GM12878 (cell line): ENCODE measurements at regions not wholly inside any gene's neighbourhood (a gene's known extent, or its start where the extent isn't known, plus 50 kb on each side); places are given as distances from the start of the nearest gene placed in this dataset.

ENCODE experiments used
- ATAC-seq: fragments of 200-7000 bp; cut with Tn5 transposase; 3 replicates; pipeline ENCODE4 v1.9.1; 2020; ENCODE audit warnings: mild to moderate bottlenecking, moderate library complexity
- BruUV-seq: library from RNA; stranded (reverse); fragments of 400-500 nt; replicated peaks from 2 replicates; lab custom pipeline; 2021; lab: Mats Ljungman, UMichigan
- CTCF ChIA-PET: fragments of 300-600 bp; sonication (Branson Sonifier 250); formaldehyde crosslinking; extraction: SDS; loops from one replicate; lab custom pipeline; 2021; ENCODE audit warnings: inconsistent platforms; lab: Yijun Ruan, JAX
- POLR2A ChIA-PET: fragments of 350-600 bp; formaldehyde crosslinking; extraction: SDS; loops from one replicate; lab custom pipeline; 2021; ENCODE audit warnings: inconsistent platforms; lab: Charles Lee
- RAD21 ChIA-PET: fragments of 300-600 bp; sonication (Branson Sonifier 250); formaldehyde crosslinking; loops from one replicate; lab custom pipeline; 2023; ENCODE audit warnings: antibody characterized with exemption; ENCODE audit not compliant: unreplicated experiment; lab: Charles Lee
- SMC1A ChIA-PET: fragments of 300-600 bp; sonication (Branson Sonifier 250); formaldehyde crosslinking; loops from one replicate; lab custom pipeline; 2023; ENCODE audit not compliant: unreplicated experiment, uncharacterized antibody; lab: Charles Lee
- DNase-seq: peaks from one replicate; pipeline ENCODE4 v3.0.0-alpha.2; 2011; ENCODE audit warnings: low read depth, low spot score
- FAIRE-seq: peaks from 3 replicates; lab custom pipeline; 2011; peaks lifted over from hg19 to GRCh38; lab: Jason Lieb, UNC
- H2AFZ ChIP-seq: 2 replicates; pipeline ENCODE4 v1.6.0; 2011; ENCODE audit warnings: low read depth, low read length, control low read depth; ENCODE audit not compliant: control insufficient read depth
- H3K27ac ChIP-seq: 2 replicates; pipeline ENCODE4 v1.5.1; 2011; ENCODE audit warnings: control low read depth; ENCODE audit not compliant: control insufficient read depth, insufficient read depth
- H3K27me3 ChIP-seq, 2 experiments: replicated peaks in 1 of 2; 2 replicates each; pipeline versions ENCODE4 v1.6.0 to v1.6.1; 2011; ENCODE audit warnings: low read length in 1 of 2; ENCODE audit not compliant: control insufficient read depth in 2 of 2, insufficient read depth in 2 of 2
- H3K36me3 ChIP-seq, 2 experiments: 2 replicates each; pipeline ENCODE4 v1.5.1; 2011; ENCODE audit warnings: low read length in 1 of 2; ENCODE audit not compliant: control insufficient read depth in 2 of 2, insufficient read depth in 2 of 2
- H3K4me1 ChIP-seq: 2 replicates; pipeline ENCODE4 v1.6.1; 2011; ENCODE audit warnings: mild to moderate bottlenecking, low read length, moderate library complexity, mixed read lengths; ENCODE audit not compliant: control insufficient read depth, insufficient read depth
- H3K4me2 ChIP-seq: 2 replicates; pipeline ENCODE4 v1.6.0; 2011; ENCODE audit warnings: control low read depth; ENCODE audit not compliant: control insufficient read depth, insufficient read depth
- H3K4me3 ChIP-seq: fragments of 200-600 bp; sonication (generic); 2 replicates; pipeline ENCODE4 v1.5.1; 2016
- H3K79me2 ChIP-seq: 2 replicates; pipeline ENCODE4 v1.6.0; 2011; ENCODE audit warnings: low read length; ENCODE audit not compliant: control insufficient read depth, insufficient read depth
- H3K9ac ChIP-seq: 2 replicates; pipeline ENCODE4 v1.8.0; 2011; ENCODE audit warnings: low read length, control low read depth, mixed read lengths; ENCODE audit not compliant: control insufficient read depth, insufficient read depth
- H3K9me3 ChIP-seq: replicated peaks from 3 replicates; pipeline ENCODE4 v1.5.1; 2011; ENCODE audit warnings: mild to moderate bottlenecking, low read length; ENCODE audit not compliant: control insufficient read depth, insufficient read depth
- H4K20me1 ChIP-seq: 2 replicates; pipeline ENCODE4 v1.6.0; 2011; ENCODE audit not compliant: control insufficient read depth, insufficient read depth
- CHD4 ChIP-seq: fragments of 200-600 bp; sonication (generic); IDR thresholded peaks from 2 replicates; pipeline ENCODE4 v1.6.1; 2016; ENCODE audit warnings: mild to moderate bottlenecking
- MYC ChIP-seq: IDR thresholded peaks from 2 replicates; pipeline ENCODE4 v1.6.1; 2011; ENCODE audit warnings: mild to moderate bottlenecking, low read length, moderate library complexity, inconsistent platforms; ENCODE audit not compliant: insufficient read depth, insufficient replicate concordance, insufficient read length, severe bottlenecking
- RB1 ChIP-seq: fragments of 450-650 bp; formaldehyde crosslinking; IDR thresholded peaks from 2 replicates; pipeline ENCODE4 v1.6.1; 2017; ENCODE audit warnings: mild to moderate bottlenecking, borderline replicate concordance
- RBBP5 ChIP-seq: fragments of 200-600 bp; sonication (generic); conservative IDR thresholded peaks from 2 replicates; pipeline ENCODE4 v1.6.1; 2016
- SUPT20H ChIP-seq: IDR thresholded peaks from 2 replicates; pipeline ENCODE4 v1.6.1; 2011; ENCODE audit warnings: low read depth, mild to moderate bottlenecking, low read length, moderate library complexity, borderline replicate concordance; ENCODE audit not compliant: control insufficient read depth
- ZNF384 ChIP-seq: IDR thresholded peaks from 2 replicates; pipeline ENCODE4 v1.6.1; 2012; ENCODE audit warnings: low read depth, mild to moderate bottlenecking, low read length, improper control_type of control experiment, borderline replicate concordance
- WGBS: methylation state at CpG from one replicate; pipeline ENCODE4 v1.1.6; 2016; ENCODE audit warnings: low lambda C conversion rate; ENCODE audit not compliant: insufficient replicate concordance, insufficient coverage; ENCODE audit errors: missing lambda C conversion rate; 5-methylcytosine and 5-hydroxymethylcytosine counted together
- in situ Hi-C: fragments of 300-500 bp; cut with MboI; formaldehyde crosslinking; loops from 9 replicates; pipeline ENCODE4 v1.14.3; 2018; ENCODE audit warnings: mixed read lengths
- intact Hi-C: fragments of 100-400 bp; cut with micrococcal nuclease; formaldehyde crosslinking; loops from one replicate; pipeline ENCODE4 v1.14.2; 2022; ENCODE audit not compliant: unreplicated experiment
- TF ChIP-seq, protein P1 (sequence below): fragments of 450-650 bp; IDR thresholded peaks from 2 replicates; pipeline ENCODE4 v1.6.1; 2014; ENCODE audit warnings: mild to moderate bottlenecking
- TF ChIP-seq, protein P2 (sequence below): fragments of 450-650 bp; IDR thresholded peaks from 2 replicates; pipeline ENCODE4 v1.6.1; 2017; ENCODE audit warnings: mild to moderate bottlenecking, moderate library complexity
- TF ChIP-seq, protein P3 (sequence below): IDR thresholded peaks from 2 replicates; pipeline ENCODE4 v1.6.1; 2012; ENCODE audit warnings: low read depth, low read length, improper control_type of control experiment
- TF ChIP-seq, protein P4 (sequence below): IDR thresholded peaks from 2 replicates; pipeline ENCODE4 v1.6.1; 2012; ENCODE audit warnings: low read depth, low read length, improper control_type of control experiment
- TF ChIP-seq, protein P5 (sequence below): IDR thresholded peaks from 2 replicates; pipeline ENCODE4 v1.6.1; 2012; ENCODE audit warnings: mild to moderate bottlenecking, low read depth, low read length

- ChIA-PET POLR2A (no interaction called here), CTCF (interaction anchor here (0.9 to 3.0 kb wide), 7 partner anchors 17 to 727 kb away, joined by 3 to 26 read pairs (median 6); no protein-coding TSS in a partner anchor), RAD21 (interaction anchor here (0.7 to 1.6 kb wide), 4 partner anchors 177 to 649 kb away, joined by 3 to 12 read pairs (median 5); no protein-coding TSS in a partner anchor), SMC1A (interaction anchor here (0.8 to 2.1 kb wide), 8 partner anchors 22 to 730 kb away, joined by 3 to 8 read pairs (median 4); no protein-coding TSS in a partner anchor)
- Histone ChIP-seq H3K9me3 (no peaks in the 10 kb centered on the region), H3K27me3 (no peaks in the 10 kb centered on the region), H3K36me3 (no peaks in the 10 kb centered on the region), H3K79me2 (no peaks in the 10 kb centered on the region), H2AFZ (no peak overlapping the region), H3K4me3 (no peak overlapping the region), H3K27ac (no peak overlapping the region), H3K4me1 (no peaks in the 10 kb centered on the region), H4K20me1 (no peaks in the 10 kb centered on the region), H3K4me2 (no peak overlapping the region), H3K9ac (no peak overlapping the region)
- in situ Hi-C loops: no loop called here
- intact Hi-C loops: loop anchor here (2.0 to 5.0 kb wide), 2 partner anchors 367 to 649 kb away; no protein-coding TSS in a partner anchor
- ATAC-seq (no peak), DNase-seq (no peak), FAIRE-seq (no peak)
- WGBS: 7% methylated on average over 1 of the region's 1 CpG
- no TSS peak for BruUV-seq
- TF ChIP-seq MYC: no peak
- TF ChIP-seq CHD4: no peak
- no peak for TF ChIP-seq RBBP5
- TF ChIP-seq, protein P1, sequence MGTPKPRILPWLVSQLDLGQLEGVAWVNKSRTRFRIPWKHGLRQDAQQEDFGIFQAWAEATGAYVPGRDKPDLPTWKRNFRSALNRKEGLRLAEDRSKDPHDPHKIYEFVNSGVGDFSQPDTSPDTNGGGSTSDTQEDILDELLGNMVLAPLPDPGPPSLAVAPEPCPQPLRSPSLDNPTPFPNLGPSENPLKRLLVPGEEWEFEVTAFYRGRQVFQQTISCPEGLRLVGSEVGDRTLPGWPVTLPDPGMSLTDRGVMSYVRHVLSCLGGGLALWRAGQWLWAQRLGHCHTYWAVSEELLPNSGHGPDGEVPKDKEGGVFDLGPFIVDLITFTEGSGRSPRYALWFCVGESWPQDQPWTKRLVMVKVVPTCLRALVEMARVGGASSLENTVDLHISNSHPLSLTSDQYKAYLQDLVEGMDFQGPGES: no peak
- TF ChIP-seq ZNF384: no peak
- TF ChIP-seq, protein P2, sequence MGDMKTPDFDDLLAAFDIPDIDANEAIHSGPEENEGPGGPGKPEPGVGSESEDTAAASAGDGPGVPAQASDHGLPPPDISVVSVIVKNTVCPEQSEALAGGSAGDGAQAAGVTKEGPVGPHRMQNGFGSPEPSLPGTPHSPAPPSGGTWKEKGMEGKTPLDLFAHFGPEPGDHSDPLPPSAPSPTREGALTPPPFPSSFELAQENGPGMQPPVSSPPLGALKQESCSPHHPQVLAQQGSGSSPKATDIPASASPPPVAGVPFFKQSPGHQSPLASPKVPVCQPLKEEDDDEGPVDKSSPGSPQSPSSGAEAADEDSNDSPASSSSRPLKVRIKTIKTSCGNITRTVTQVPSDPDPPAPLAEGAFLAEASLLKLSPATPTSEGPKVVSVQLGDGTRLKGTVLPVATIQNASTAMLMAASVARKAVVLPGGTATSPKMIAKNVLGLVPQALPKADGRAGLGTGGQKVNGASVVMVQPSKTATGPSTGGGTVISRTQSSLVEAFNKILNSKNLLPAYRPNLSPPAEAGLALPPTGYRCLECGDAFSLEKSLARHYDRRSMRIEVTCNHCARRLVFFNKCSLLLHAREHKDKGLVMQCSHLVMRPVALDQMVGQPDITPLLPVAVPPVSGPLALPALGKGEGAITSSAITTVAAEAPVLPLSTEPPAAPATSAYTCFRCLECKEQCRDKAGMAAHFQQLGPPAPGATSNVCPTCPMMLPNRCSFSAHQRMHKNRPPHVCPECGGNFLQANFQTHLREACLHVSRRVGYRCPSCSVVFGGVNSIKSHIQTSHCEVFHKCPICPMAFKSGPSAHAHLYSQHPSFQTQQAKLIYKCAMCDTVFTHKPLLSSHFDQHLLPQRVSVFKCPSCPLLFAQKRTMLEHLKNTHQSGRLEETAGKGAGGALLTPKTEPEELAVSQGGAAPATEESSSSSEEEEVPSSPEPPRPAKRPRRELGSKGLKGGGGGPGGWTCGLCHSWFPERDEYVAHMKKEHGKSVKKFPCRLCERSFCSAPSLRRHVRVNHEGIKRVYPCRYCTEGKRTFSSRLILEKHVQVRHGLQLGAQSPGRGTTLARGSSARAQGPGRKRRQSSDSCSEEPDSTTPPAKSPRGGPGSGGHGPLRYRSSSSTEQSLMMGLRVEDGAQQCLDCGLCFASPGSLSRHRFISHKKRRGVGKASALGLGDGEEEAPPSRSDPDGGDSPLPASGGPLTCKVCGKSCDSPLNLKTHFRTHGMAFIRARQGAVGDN: no peak
- TF ChIP-seq RB1: no peak
- TF ChIP-seq, protein P3, sequence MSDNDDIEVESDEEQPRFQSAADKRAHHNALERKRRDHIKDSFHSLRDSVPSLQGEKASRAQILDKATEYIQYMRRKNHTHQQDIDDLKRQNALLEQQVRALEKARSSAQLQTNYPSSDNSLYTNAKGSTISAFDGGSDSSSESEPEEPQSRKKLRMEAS: no peak
- TF ChIP-seq, protein P4, sequence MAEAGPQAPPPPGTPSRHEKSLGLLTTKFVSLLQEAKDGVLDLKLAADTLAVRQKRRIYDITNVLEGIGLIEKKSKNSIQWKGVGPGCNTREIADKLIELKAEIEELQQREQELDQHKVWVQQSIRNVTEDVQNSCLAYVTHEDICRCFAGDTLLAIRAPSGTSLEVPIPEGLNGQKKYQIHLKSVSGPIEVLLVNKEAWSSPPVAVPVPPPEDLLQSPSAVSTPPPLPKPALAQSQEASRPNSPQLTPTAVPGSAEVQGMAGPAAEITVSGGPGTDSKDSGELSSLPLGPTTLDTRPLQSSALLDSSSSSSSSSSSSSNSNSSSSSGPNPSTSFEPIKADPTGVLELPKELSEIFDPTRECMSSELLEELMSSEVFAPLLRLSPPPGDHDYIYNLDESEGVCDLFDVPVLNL: no peak
- TF ChIP-seq, protein P5, sequence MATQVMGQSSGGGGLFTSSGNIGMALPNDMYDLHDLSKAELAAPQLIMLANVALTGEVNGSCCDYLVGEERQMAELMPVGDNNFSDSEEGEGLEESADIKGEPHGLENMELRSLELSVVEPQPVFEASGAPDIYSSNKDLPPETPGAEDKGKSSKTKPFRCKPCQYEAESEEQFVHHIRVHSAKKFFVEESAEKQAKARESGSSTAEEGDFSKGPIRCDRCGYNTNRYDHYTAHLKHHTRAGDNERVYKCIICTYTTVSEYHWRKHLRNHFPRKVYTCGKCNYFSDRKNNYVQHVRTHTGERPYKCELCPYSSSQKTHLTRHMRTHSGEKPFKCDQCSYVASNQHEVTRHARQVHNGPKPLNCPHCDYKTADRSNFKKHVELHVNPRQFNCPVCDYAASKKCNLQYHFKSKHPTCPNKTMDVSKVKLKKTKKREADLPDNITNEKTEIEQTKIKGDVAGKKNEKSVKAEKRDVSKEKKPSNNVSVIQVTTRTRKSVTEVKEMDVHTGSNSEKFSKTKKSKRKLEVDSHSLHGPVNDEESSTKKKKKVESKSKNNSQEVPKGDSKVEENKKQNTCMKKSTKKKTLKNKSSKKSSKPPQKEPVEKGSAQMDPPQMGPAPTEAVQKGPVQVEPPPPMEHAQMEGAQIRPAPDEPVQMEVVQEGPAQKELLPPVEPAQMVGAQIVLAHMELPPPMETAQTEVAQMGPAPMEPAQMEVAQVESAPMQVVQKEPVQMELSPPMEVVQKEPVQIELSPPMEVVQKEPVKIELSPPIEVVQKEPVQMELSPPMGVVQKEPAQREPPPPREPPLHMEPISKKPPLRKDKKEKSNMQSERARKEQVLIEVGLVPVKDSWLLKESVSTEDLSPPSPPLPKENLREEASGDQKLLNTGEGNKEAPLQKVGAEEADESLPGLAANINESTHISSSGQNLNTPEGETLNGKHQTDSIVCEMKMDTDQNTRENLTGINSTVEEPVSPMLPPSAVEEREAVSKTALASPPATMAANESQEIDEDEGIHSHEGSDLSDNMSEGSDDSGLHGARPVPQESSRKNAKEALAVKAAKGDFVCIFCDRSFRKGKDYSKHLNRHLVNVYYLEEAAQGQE: no peak
- no peak for TF ChIP-seq SUPT20H
Observed at GRCh38 chr7:23938215-23938614, 228.2 kb downstream of the STK31 start.
